SIG-M5 treated with dmso at 0.1 percent for 504 hours (cell line): ENCODE measurements at regions not wholly inside any gene's neighbourhood (a gene's known extent, or its start where the extent isn't known, plus 50 kb on each side); places are given as distances from the start of the nearest gene placed in this dataset.
"Not testable (repeated sequence)": the region's sequence is repeated elsewhere in the genome, so short reads cannot be mapped to it uniquely, and the experiment has no call there.

Experiments used
- DNase-seq: peaks from one replicate; lab custom pipeline; 2025; ENCODE audit not compliant: unreplicated experiment; lab: John Stamatoyannopoulos, UW

- DNase-seq, result no peak
These were observed 177.7 kb upstream of the PRSS1 start for GRCh38 chr7:142571581-142571980.

GRCh38 chr7:142569851-142570250, 179.4 kb upstream of the PRSS1 start:
- no peak for DNase-seq

- DNase-seq, result no peak
These were observed 180.7 kb upstream of the PRSS1 start for GRCh38 chr7:142568435-142569097.

DNA sequence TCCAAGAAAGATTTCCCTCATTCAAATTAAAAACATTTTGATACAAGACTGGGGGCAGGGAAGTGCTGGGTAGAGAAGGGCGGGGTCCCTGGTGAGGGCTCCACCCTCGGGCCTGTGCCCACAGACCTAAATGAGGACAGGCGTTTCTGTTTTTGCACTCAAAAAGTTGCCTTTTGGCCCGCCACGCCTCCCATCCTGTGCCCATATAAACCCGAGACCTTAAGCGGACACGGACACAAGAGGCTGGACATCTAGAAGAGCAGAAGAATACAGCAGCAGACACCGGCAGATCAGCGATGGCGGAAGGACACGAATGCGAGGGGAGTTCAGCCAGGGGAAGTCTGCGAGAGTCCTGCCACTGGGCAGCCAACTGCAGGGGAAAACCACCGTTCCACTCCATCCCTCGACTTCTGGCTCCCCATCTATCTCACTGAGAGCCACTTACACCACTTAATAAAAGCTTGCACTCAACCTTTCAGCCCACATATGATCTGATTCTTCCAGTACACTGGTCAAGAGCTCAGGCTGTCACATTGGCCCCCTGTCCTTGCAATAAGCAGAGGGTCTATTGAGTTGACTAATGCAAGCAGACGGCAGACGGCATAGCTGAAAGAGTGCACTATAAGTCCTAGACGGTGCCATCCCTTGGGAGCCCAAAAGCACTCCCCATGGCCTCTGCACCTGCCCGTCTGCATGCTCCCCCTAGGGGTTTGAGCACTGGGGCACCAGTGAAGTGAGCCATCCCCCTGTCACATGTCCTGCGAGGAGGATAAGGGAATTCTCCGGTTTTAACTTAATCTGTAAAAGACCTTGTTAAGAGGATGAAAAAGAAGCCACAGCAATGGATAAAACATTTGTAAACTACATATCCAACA, 181.8 kb upstream of the PRSS1 start:
- no peak for DNase-seq

DNA sequence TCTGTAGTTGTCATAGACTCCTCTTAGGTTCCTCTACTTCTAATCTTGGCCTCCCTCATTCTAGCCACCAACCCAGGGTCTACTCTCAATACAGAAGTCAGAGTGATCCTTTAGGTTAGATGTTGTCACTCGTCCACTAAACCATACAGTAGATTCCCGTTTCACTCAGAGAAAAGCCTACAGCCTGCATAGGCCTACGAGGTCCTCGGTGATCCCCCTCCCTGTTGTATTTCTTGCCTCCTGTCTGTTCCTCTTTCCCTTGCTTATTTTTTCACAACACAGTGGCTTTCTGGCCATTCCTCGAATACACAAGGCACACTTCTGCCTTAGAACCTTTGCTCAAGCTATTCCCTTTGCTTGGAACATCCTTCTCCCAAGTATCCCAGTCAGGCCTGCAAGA, 183.0 kb upstream of the PRSS1 start:
- DNase-seq, result no peak

DNA sequence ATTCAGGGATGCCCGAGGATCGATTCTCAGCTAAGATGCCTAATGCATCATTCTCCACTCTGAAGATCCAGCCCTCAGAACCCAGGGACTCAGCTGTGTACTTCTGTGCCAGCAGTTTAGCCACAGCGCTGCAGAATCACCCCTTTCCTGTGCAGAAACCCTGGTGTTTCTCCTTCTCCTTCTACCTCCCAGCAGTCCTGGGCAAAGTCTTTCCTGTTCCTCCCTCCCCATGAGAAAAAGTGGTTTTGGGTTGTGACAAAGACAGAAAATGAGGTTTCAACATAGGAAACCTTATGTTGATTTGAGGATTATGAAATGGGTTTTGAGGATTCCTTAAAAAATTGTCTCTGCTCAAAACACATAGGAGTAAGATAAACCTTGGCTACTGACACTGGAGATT, 185.1 kb upstream of the PRSS1 start:
- DNase-seq, result not testable (repeated sequence)

DNA sequence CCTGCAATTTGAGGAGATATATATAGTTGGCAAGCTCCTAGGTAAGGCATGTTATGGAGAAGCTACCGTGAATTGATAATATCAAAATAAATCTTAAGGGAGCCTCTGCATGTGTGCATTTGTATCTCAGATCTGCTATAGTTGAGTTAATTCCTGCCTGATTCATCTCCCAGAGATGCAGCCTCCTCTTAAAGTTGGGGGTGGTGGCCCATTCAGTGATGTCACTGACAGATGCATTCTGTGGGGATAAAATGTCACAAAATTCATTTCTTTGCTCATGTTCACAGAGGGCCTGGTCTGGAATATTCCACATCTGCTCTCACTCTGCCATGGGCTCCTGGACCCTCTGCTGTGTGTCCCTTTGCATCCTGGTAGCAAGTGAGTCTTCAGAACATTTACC, 185.8 kb upstream of the PRSS1 start:
- no peak for DNase-seq

- DNase-seq, result no peak
These were observed 186.6 kb upstream of the PRSS1 start for GRCh38 chr7:142562688-142563087.

DNA sequence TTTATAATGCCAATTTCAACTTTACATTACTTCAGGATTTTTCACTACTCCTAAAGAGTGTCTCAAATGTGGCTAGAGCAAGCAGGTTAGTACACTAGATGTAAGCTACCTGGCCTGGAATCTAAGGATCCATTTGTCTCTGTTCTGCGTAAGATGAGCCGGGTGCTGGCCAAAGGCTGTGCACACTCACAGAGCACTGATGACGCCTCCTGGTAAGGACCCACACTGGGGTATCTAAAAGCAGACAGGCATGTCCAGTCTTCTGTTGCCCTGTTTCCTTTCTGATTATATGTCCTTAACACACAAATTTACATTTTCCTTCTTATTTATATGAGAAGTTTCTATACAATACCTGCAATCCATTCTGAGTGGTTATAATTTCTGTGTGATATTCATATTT, 187.9 kb upstream of the PRSS1 start:
- DNase-seq, result not testable (repeated sequence)

GRCh38 chr7:142560770-142561169, 188.5 kb upstream of the PRSS1 start:
- not testable (repeated sequence) for DNase-seq

DNA sequence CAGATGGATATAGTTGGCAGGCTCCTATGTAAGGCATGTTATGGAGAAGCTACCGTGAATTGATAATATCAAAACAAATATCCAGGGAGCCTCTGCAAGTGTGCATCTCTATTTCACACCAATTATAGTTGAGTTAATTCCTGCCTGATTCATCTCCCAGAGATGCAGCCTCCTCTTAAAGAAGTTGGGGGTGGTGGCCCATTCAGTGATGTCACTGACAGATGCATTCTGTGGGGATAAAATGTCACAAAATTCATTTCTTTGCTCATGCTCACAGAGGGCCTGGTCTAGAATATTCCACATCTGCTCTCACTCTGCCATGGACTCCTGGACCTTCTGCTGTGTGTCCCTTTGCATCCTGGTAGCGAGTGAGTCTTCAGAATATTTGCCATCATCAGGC, 189.1 kb upstream of the PRSS1 start:
- no peak for DNase-seq

- peak; percentile 13 for DNase-seq
These were observed 191.2 kb upstream of the PRSS1 start for GRCh38 chr7:142557971-142558582.

- peak; percentile 66 for DNase-seq
These were observed 192.5 kb upstream of the PRSS1 start for GRCh38 chr7:142556740-142557139.

DNA sequence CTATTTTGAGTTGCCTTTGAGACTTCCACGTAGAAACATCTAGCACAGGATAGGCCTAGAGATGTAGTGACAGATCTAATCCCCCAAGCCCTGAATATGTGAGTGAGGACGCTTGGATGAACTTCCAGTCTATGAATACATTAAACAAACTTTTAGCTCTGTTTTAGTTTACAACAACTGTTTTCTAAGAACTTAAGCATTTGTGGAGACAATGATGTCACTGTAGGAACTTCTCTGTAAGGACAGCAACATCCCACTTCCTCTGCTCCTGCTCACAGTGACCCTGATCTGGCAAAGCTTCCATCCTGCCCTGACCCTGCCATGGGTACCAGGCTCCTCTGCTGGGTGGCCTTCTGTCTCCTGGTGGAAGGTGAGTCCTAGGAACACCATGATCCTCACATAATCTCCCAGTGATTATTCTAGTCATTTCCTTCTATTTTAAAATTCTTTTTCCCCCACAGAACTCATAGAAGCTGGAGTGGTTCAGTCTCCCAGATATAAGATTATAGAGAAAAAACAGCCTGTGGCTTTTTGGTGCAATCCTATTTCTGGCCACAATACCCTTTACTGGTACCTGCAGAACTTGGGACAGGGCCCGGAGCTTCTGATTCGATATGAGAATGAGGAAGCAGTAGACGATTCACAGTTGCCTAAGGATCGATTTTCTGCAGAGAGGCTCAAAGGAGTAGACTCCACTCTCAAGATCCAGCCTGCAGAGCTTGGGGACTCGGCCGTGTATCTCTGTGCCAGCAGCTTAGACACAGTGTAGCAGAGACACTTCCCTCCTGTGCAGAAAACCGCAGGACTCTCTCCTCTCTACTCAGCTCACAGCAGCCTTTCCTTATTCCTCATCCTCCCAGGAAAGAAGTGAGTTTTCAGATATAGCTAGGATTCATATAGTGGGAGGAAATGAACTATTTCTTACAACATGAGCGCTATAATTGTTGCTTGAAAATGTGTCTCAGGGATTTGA, 194.4 kb upstream of the PRSS1 start:
- no peak for DNase-seq

DNA sequence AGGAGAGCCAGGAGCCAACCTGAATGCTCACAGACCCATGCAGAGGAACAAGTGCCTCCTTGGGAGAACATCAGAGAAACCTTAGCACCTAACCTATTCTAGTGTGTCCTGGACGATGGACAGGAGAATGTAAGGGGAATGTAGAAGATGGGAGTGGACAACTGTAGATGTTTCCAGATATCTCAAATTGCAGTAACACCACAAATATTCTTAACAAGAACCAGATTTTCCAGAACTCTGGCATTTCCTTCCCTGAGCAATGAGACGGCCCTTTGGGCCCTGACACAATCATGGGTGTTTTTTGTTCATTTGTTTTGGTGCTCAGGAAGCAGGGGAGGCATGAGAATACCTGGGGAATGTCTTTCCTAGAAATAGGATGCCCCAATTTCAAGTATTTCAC, 196.1 kb upstream of the PRSS1 start:
- no peak for DNase-seq

- no peak for DNase-seq
These were observed 200.3 kb upstream of the PRSS1 start for GRCh38 chr7:142548978-142549377.

DNA sequence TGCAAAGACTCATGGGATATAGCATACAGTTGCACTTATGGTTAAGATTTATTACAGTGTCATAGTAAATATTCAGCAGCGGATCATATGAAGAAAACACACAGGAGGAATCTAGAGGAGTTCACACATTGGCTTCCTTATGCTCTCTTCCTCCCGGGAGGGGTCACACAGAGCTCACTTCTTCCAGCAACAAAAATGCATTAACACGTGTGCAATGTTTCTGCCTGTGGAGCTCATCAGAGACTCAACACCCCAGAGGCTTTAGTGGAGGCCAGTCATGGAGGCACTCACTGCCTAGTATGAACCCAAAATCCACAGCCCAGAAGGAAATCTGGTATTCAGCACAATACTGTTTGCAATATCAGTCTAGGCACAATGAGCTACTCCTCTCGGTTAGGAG, 202.8 kb upstream of the PRSS1 start:
- no peak for DNase-seq

GRCh38 chr7:142542942-142543341, 206.3 kb upstream of the PRSS1 start:
- DNase-seq, result no peak

- DNase-seq, result no peak
These were observed 207.2 kb upstream of the PRSS1 start for GRCh38 chr7:142542105-142542504.

DNA sequence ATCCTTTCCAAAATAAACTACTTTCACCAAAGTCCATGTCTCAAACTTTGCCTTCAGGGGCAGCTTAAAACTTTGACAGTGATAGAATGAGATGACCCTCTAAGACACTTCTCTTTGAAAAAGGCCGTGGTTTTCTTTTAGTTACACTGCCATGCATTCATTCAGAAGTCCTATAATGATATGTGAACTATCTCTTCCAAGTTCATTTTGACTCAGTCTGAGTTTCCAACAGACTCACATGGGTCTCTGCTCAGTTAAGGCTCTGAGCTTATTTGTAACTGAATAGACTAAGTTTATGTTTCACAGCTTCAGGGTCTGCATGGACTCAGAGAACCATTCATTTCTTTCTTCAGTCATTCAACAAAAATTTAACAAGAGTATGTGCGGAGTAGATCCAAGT, 208.9 kb upstream of the PRSS1 start:
- no peak for DNase-seq

DNA sequence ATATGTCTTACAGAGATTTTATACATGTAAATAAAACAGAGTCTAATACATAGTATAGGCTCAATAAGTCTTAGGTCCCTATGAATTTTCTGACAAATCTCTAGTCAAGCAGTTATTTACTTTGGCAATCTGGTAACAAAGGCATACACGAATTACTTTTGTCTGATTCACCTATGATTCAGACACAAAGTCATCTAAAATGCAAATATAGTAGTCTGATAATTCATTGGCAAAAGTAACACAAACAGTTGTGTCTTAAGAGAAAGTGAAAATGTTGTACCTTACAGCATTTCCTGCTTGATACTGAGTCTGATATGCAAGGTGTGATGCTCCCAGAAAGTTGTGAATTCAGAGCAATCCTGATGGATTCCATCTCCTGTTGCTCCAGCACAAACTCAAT, 209.4 kb upstream of the PRSS1 start:
- no peak for DNase-seq
